BJ (cell line): ENCODE measurements at regions not wholly inside any gene's neighbourhood (a gene's known extent, or its start where the extent isn't known, plus 50 kb on each side); places are given as distances from the start of the nearest gene placed in this dataset.

ENCODE experiments used
- CTCF ChIA-PET: fragments of 350-600 bp; formaldehyde crosslinking; extraction: SDS; loops from one replicate; lab custom pipeline; 2021; ENCODE audit warnings: antibody characterized with exemption, inconsistent platforms; lab: Yijun Ruan, JAX
- POLR2A ChIA-PET: fragments of 300-600 bp; sonication (Branson Sonifier 250); formaldehyde crosslinking; extraction: SDS; loops from one replicate; lab custom pipeline; 2021; ENCODE audit warnings: antibody characterized with exemption; lab: Charles Lee
- DNase-seq: peaks from one replicate; pipeline ENCODE4 v3.0.0-alpha.2; 2011; ENCODE audit warnings: low read depth
- H3K27me3 ChIP-seq: 2 replicates; pipeline ENCODE4 v1.6.0; 2011; ENCODE audit warnings: low read length; ENCODE audit not compliant: control insufficient read depth, insufficient read depth
- H3K36me3 ChIP-seq: 2 replicates; pipeline ENCODE4 v1.5.1; 2011; ENCODE audit warnings: low read length; ENCODE audit not compliant: control insufficient read depth, insufficient read depth
- H3K4me3 ChIP-seq: 2 replicates; pipeline ENCODE4 v1.5.1; 2011; ENCODE audit warnings: low read depth, mild to moderate bottlenecking, control low read depth, low read length
- TF ChIP-seq, protein P1 (sequence below): IDR thresholded peaks from 2 replicates; pipeline ENCODE4 v1.5.1; 2011; ENCODE audit warnings: low read depth, mild to moderate bottlenecking, control low read depth, inconsistent platforms, low read length, moderate library complexity; ENCODE audit not compliant: insufficient read depth

- Histone ChIP-seq H3K4me3 (no peak overlapping the region), H3K27me3 (no peaks in the 10 kb centered on the region), H3K36me3 (no peaks in the 10 kb centered on the region)
- ChIA-PET POLR2A (no interaction called here), CTCF (no interaction called here)
- TF ChIP-seq, protein P1, sequence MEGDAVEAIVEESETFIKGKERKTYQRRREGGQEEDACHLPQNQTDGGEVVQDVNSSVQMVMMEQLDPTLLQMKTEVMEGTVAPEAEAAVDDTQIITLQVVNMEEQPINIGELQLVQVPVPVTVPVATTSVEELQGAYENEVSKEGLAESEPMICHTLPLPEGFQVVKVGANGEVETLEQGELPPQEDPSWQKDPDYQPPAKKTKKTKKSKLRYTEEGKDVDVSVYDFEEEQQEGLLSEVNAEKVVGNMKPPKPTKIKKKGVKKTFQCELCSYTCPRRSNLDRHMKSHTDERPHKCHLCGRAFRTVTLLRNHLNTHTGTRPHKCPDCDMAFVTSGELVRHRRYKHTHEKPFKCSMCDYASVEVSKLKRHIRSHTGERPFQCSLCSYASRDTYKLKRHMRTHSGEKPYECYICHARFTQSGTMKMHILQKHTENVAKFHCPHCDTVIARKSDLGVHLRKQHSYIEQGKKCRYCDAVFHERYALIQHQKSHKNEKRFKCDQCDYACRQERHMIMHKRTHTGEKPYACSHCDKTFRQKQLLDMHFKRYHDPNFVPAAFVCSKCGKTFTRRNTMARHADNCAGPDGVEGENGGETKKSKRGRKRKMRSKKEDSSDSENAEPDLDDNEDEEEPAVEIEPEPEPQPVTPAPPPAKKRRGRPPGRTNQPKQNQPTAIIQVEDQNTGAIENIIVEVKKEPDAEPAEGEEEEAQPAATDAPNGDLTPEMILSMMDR, result no peak
- no peak for DNase-seq
These were observed 832.6 kb upstream of the TMPRSS15 start for GRCh38 chr21:19236209-19236608.

DNA sequence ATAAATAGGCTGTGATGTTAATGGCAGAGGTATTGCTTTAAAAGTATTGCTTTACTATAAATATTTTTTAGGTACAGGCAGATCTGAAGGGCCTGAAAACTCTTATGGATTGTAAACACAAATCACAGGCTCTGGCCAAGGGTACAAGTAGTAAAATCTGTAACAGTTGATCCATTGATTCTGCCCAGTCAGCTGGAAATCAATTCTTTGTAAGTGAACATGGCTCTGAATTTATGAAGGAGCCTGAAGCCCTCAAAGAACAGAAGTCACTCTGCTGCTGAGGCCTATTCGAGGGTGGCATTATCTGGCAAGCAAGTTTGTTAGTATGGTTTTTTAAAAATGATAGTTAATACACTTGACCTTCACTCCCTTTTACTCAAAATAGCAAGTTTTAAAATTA, 834.0 kb upstream of the TMPRSS15 start:
- no peaks in the 10 kb centered on the region for H3K27me3 ChIP-seq
- no peak overlapping the region for H3K4me3 ChIP-seq
- ChIA-PET POLR2A (no interaction called here), CTCF (no interaction called here)
- TF ChIP-seq, protein P1, result no peak
- H3K36me3 ChIP-seq, result no peaks in the 10 kb centered on the region
- DNase-seq, result no peak

GRCh38 chr21:19239696-19240095, 836.1 kb upstream of the TMPRSS15 start:
- TF ChIP-seq, protein P1, result no peak
- no peak for DNase-seq
- no peaks in the 10 kb centered on the region for H3K27me3 ChIP-seq
- H3K4me3 ChIP-seq, result no peak overlapping the region
- CTCF ChIA-PET, result no interaction called here
- no peaks in the 10 kb centered on the region for H3K36me3 ChIP-seq
- POLR2A ChIA-PET, result no interaction called here

DNA sequence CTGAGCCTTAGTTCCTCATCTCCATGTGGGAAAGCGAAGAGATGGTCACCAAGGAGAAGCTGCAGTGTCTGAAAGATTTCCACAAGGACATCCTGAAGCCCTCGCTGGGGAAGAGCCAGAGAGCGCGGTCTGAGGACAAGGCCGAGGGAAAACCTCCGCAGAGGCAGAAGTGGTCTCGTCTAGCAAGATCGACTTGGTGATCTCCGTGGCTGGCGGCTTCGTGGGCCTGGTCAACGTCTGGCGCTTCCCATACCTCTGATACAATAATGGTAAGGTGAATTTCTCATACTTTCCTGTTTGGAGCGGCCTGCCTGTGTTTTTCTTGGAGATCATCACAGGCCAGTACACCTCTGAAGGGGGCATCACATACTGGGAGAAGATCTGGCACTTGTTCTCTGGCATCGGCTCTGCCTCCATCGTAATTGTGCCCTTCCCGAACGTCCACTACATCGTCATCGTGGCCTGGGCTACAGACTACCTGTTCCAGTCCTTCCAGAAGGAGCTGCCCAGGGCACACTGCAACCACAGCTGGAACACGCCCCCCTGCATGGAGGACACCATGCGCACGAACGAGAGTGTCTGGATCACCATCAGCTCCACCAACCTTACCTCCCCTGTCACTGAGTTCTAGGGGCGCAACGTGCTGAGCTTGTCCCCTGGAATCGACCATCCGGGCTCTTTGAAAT, 841.1 kb upstream of the TMPRSS15 start:
- H3K36me3 ChIP-seq, result no peaks in the 10 kb centered on the region
- ChIA-PET POLR2A (no interaction called here), CTCF (no interaction called here)
- no peak for DNase-seq
- no peak overlapping the region for H3K4me3 ChIP-seq
- TF ChIP-seq, protein P1, result no peak
- H3K27me3 ChIP-seq, result no peaks in the 10 kb centered on the region

- H3K4me3 ChIP-seq, result no peak overlapping the region
- no peaks in the 10 kb centered on the region for H3K27me3 ChIP-seq
- ChIA-PET CTCF (no interaction called here), POLR2A (no interaction called here)
- H3K36me3 ChIP-seq, result no peaks in the 10 kb centered on the region
- TF ChIP-seq, protein P1, result no peak
- DNase-seq, result no peak
These were observed 841.6 kb upstream of the TMPRSS15 start for GRCh38 chr21:19245188-19245580.
